ENCODE measurements at regions not wholly inside any gene's neighbourhood (a gene's known extent, or its start where the extent isn't known, plus 50 kb on each side); places are given as distances from the start of the nearest gene placed in this dataset.

GRCh38 chr9:110068212-110068611, 139.7 kb downstream of the C9orf152 start:
- H3K36me3 ChIP-seq (ENCODE audit: low read depth, low read length): no peaks in the 10 kb centered on the region
- POLR2A ChIA-PET (ENCODE audit: unreplicated experiment): no interaction called here
- no peak overlapping the region for H2AFZ ChIP-seq (ENCODE audit: low read length)
- TF ChIP-seq EZH2 (IDR thresholded peaks at IDR 0.05; ENCODE audit: low read length, unreplicated experiment) (no peak), EZH2phosphoT487 (IDR thresholded peaks at IDR 0.05; ENCODE audit: borderline replicate concordance, low read length) (no peak), CTCF (conservative IDR thresholded peaks at IDR 0.05; ENCODE audit: low read depth, low read length) (no peak)
- no peaks in the 10 kb centered on the region for H3K27me3 ChIP-seq (ENCODE audit: low read length)
- no peak overlapping the region for H3K4me3 ChIP-seq (ENCODE audit: low read length)
- CTCF ChIA-PET: no interaction called here
- no peaks in the 10 kb centered on the region for H3K9me2 ChIP-seq (replicated peaks; ENCODE audit: low read length)
- no TSS peak for BruUV-seq (replicated peaks)
- peaks cover 94% of the 10 kb centered on the region for H3K79me2 ChIP-seq (ENCODE audit: low read length)
- H3K4me1 ChIP-seq (ENCODE audit: insufficient read depth, low read length): peaks cover 22% of the 10 kb centered on the region
- peaks cover 17% of the 10 kb centered on the region for H4K20me1 ChIP-seq (ENCODE audit: low read length)
- H3K4me2 ChIP-seq (ENCODE audit: low read length): no peak overlapping the region
- H3F3A ChIP-seq (ENCODE audit: low read length, unreplicated experiment): no peaks in the 10 kb centered on the region
- H3K9me3 ChIP-seq (ENCODE audit: low read length): no peaks in the 10 kb centered on the region
- H3K27ac ChIP-seq (ENCODE audit: low read length): no peak overlapping the region
- DNase-seq: no peak
- no peak for ATAC-seq
- H3K9ac ChIP-seq (ENCODE audit: low read length): no peak overlapping the region
- intact Hi-C loops (cut with micrococcal nuclease): loop anchor here (5.0 kb wide), 1 partner anchor 74 kb away; no protein-coding TSS in a partner anchor

- H3K27ac ChIP-seq (ENCODE audit: low read length): peak overlapping the region; percentile 85
- H3K4me1 ChIP-seq (ENCODE audit: insufficient read depth, low read length): peaks cover 22% of the 10 kb centered on the region
- CTCF ChIA-PET: interaction anchor here (0.7 kb wide), 1 partner anchor 12 kb away, joined by 3 read pairs; no protein-coding TSS in a partner anchor
- H2AFZ ChIP-seq (ENCODE audit: low read length): no peak overlapping the region
- no peaks in the 10 kb centered on the region for H3K9me3 ChIP-seq (ENCODE audit: low read length)
- H3K27me3 ChIP-seq (ENCODE audit: low read length): no peaks in the 10 kb centered on the region
- BruUV-seq (replicated peaks): TSS peak; percentile 86
- POLR2A ChIA-PET (ENCODE audit: unreplicated experiment): interaction anchor here (0.5 to 0.8 kb wide), 2 partner anchors 115 to 158 kb away, joined by 3 to 5 read pairs; no protein-coding TSS in a partner anchor
- no peaks in the 10 kb centered on the region for H3K9me2 ChIP-seq (replicated peaks; ENCODE audit: low read length)
- H3K79me2 ChIP-seq (ENCODE audit: low read length): peaks cover 95% of the 10 kb centered on the region
- H3K4me2 ChIP-seq (ENCODE audit: low read length): peak overlapping the region; percentile 76
- peaks cover 23% of the 10 kb centered on the region for H4K20me1 ChIP-seq (ENCODE audit: low read length)
- peak; percentile 84 for DNase-seq
- no peaks in the 10 kb centered on the region for H3F3A ChIP-seq (ENCODE audit: low read length, unreplicated experiment)
- TF ChIP-seq EZH2phosphoT487 (IDR thresholded peaks at IDR 0.05; ENCODE audit: borderline replicate concordance, low read length) (no peak), EZH2 (IDR thresholded peaks at IDR 0.05; ENCODE audit: low read length, unreplicated experiment) (no peak), CTCF (conservative IDR thresholded peaks at IDR 0.05; ENCODE audit: low read depth, low read length) (no peak)
- no peak overlapping the region; the same call in 1 of the 2 replicates for H3K4me3 ChIP-seq (ENCODE audit: low read length)
- H3K9ac ChIP-seq (ENCODE audit: low read length): 0 out of 2 replicates have a peak overlapping the region, but pooled peaks have one; percentile 43
- H3K36me3 ChIP-seq (ENCODE audit: low read depth, low read length): no peaks in the 10 kb centered on the region
- ATAC-seq: peak; percentile 82
- intact Hi-C loops (cut with micrococcal nuclease): loop anchor here (5.0 kb wide), 1 partner anchor 73 kb away; no protein-coding TSS in a partner anchor
Observed at GRCh38 chr9:110069326-110070248, 138.4 kb downstream of the C9orf152 start.

Measured in PC-3 (cell line).